GM18502 (cell line): ENCODE measurements at regions not wholly inside any gene's neighbourhood (a gene's known extent, or its start where the extent isn't known, plus 50 kb on each side); places are given as distances from the start of the nearest gene placed in this dataset.

Source experiments
- ATAC-seq: cut with Tn5 transposase; IDR thresholded peaks from one replicate; pipeline ENCODE4 v1.9.1; 2021; ENCODE audit warnings: mild to moderate bottlenecking; ENCODE audit not compliant: unreplicated experiment, poor library complexity

- ATAC-seq = no peak
Observed at GRCh38 chr5:108650997-108651396, 96.7 kb upstream of the FER start.

- no peak for ATAC-seq
Observed at GRCh38 chr5:108649646-108650045, 98.1 kb upstream of the FER start.

- no peak for ATAC-seq
Observed at GRCh38 chr5:108649106-108649505, 98.6 kb upstream of the FER start.

DNA sequence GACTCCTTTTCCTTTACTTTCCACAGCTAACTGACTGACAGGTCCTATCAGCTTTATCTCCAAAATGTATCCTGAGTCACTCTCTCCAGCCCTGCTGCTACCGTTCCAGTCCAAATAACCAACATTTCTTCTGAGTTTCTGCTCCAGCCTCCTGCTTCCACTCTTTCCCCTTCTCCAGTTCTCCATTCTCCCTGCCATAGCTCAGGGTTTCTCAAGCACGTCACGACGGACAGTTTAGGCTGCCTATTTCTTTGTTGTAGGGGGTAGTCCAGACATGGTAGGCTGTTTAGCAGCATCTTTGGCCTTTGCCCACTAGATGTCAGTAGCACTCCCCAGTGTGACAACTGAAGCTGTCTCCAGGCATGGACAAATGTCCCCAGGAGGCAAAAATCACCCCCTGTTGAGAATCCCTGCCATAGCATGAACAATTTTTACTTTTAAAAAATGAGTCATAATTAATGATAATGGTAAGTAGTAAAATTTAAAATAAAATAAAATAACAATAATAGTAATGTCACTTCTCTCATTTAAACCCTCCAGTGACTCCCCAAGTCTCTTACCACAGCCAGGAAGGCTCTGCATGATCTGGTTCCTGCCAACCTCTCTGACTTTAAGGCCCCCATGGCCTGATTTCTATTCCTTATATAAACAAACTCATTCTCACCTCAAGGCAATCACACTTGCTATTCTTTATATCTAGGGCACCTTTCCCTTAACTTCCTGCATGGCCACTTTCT, 105.4 kb upstream of the FER start:
- peak; percentile 99 for ATAC-seq

- no peak for ATAC-seq
Observed at GRCh38 chr5:108641596-108641995, 106.1 kb upstream of the FER start.

GRCh38 chr5:108639366-108639765, 108.3 kb upstream of the FER start:
- ATAC-seq = no peak

- no peak for ATAC-seq
Observed at GRCh38 chr5:108638021-108638420, 109.7 kb upstream of the FER start.

- ATAC-seq = no peak
Observed at GRCh38 chr5:108637134-108637533, 110.6 kb upstream of the FER start.

DNA sequence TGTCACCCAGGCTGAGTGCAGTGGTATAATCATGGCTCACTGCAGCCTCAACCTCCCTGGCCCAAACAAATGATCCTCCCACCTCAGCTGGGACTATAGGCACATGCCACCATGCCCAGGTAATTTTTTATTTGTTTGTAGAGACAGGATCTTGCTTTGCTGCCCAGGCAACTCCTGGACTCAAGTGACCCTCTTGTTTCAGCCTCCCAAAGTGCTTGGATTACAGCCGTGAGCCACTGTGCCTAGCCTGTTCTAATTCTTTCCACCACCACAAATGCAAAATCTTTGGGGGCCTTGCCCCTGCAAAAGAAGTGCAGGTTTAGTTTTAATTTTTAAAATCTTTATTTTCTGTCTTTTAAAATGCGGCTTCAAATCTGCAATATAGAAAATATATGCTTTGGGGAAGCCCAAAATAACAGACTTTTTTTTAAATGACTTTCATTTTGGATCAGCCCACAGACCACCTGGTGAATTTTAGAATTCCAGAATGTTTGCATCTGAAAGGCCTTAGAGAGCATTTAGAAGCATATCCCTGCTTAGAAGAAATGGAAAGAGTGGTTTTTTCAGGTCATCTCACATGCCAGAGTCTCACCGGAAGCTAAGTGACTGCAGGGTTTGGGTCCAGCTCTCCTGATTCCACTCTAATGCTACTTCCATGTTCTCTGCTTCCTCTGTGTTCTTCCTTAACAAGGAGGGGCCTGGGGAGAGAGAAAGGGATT, 111.4 kb upstream of the FER start:
- ATAC-seq = no peak

- peak; percentile 76 for ATAC-seq
Observed at GRCh38 chr5:108634617-108635288, 112.9 kb upstream of the FER start.

GRCh38 chr5:108634010-108634616, 113.6 kb upstream of the FER start:
- no peak for ATAC-seq

DNA sequence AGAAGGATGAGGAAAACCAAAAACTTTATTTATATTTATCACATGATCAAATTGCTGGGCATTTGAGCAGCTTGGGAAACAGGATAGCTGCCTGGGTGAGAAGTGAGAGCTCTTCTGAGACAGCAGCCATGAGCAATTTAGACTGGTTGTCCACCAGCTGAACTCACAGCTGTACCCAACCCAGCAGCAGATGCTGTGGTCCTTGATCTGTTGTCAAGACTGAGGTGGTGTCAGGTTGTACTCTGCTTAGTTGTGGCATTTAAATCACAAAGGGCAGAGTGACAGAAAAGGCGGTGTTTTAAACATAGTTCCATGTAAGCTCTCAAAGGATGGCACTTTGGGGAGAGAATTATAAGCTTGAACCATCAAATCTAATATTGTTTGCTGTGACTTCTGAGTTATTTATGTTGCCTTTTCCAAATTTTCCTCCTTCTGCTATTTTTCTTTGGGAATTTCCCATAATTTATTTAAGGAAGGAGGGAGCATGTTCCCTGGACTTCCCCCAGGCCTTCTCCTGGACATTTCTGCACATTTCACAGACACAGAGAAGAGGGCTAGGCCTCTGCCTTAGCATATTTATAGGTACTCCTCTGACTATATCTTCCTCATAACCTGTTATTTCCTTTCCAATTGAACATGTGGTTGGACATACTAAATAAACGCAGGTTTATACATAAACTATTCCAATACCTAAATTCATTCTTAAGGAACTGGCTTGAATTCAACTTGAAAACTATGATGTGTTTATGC, 117.7 kb upstream of the FER start:
- ATAC-seq = no peak

DNA sequence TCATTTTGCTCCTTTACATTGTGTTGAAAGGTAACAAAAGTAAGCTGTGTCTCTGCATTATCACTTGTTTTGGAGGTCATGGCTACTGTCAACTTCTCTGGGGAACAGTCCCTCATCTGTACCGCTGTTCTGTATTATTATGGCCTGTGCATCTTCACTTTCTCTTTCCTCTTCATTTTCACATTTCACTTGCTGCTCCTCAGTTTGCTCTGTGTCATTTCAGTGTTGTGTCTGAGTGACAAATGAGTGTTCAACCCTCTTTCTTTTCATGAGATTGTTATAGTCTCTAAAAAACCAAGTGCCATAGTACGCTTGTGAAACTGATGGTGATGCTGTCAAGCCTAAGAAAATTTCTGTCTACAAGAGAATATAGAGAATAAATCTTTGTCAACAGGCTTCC, 122.0 kb upstream of the FER start:
- ATAC-seq = no peak

DNA sequence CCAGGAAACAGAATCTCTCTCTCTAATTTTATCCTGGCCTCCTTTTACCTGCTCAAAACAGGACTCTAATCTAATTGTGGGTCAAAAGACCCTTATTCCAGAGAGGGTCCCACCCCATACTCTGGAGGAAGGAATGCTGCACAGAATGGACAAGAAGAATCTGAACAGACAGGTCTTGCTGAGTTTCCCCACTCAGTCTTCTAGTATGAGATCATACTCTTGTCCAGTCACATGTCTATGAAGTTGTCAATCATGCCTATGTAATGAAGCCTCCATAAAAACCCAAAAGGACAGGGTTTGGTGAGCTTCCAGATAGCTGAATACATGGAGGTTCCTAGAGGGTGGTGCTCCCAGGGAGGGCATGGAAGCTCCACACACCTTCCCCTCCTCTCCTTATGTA, 123.9 kb upstream of the FER start:
- ATAC-seq = no peak

DNA sequence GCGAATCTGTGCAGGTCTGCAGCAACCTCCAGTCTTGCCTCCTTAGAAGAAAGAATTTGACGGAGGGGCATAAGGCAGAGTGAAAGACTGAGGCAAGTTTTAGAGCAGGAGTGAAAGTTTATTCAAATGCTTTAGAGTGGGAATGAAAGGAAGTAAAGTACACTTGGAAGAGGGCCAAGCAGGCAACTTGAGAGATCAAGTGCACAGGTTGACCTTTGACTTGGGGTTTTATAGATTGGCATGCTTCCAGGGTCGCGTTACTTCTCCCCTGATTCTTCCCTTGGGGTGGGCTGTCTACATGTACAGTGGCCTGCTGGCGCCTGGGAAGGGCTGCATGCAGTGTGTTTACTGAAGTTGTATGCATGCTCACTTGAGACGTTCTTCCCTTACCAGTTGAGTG, 127.2 kb upstream of the FER start:
- no peak for ATAC-seq

GRCh38 chr5:108619815-108620214, 127.9 kb upstream of the FER start:
- no peak for ATAC-seq

- no peak for ATAC-seq
Observed at GRCh38 chr5:108617467-108618435, 129.9 kb upstream of the FER start.

DNA sequence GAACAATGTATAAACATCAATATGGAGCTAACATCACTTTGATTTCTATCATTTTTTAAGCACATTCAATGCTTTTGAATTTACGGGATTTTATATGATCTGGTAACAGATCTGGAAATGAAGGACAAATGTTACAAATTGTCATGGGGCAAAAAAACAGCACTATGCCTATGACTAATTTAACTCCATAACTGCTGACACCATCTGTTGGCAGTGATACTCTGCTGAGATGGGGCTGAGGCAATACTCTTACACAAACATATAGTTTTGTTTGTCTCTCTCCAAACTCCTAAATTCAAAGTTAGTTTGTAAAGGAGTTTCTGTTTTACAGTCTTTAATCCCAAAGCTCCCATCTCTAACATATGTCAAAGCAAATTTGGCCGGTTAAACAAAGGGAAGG, 132.5 kb upstream of the FER start:
- ATAC-seq = no peak

DNA sequence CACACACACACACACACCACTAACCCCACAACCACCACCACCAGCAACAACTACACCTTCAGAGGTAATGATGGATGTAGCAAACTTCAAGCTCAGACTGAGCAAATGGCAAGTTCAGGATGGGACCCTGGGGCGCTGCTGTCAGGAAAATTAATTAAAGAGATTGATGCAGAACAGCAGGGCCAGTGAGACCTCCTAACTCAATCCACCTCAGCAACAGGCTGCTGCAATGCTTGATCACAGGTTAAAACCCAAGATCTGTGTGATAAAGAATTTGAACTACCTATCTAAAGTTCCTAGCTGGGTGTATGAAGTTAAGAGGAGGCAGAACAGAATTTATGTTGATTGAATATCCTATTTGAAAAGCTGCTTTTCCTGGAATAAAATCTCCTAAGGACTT, 140.3 kb upstream of the FER start:
- ATAC-seq = no peak
